ENCODE measurements at regions not wholly inside any gene's neighbourhood (a gene's known extent, or its start where the extent isn't known, plus 50 kb on each side); places are given as distances from the start of the nearest gene placed in this dataset.

DNA sequence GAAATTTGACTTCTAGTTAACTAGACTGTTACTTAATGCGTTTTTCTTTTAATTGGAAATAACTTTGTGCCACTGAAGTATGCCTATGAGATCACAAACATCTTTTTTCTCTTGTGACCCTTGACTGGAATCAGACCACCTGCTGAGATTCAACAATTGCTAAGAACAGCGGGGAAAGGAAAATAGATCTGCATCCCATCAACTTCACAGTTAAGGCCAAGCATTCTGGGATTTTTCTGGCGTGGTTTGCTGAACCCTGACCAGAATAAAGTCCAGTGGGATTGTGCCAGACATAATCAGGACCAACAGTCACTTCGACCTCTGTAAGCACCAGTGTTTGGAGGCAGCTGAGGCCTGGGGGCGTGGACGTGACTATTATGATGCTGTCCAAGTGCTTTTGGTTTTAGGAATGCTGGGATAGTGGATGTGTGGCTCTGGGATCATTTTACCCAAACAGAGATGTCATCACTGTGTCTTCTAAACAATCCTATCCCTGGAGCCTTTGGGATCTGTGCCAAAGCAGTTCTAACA, 373.3 kb upstream of the PRKCQ start:
- H3K4me3 ChIP-seq (ENCODE audit: low read depth, low read length), result no peak overlapping the region
- TF ChIP-seq, protein P1, sequence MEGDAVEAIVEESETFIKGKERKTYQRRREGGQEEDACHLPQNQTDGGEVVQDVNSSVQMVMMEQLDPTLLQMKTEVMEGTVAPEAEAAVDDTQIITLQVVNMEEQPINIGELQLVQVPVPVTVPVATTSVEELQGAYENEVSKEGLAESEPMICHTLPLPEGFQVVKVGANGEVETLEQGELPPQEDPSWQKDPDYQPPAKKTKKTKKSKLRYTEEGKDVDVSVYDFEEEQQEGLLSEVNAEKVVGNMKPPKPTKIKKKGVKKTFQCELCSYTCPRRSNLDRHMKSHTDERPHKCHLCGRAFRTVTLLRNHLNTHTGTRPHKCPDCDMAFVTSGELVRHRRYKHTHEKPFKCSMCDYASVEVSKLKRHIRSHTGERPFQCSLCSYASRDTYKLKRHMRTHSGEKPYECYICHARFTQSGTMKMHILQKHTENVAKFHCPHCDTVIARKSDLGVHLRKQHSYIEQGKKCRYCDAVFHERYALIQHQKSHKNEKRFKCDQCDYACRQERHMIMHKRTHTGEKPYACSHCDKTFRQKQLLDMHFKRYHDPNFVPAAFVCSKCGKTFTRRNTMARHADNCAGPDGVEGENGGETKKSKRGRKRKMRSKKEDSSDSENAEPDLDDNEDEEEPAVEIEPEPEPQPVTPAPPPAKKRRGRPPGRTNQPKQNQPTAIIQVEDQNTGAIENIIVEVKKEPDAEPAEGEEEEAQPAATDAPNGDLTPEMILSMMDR (IDR thresholded peaks at IDR 0.05; ENCODE audit: low read depth, low read length), result no peak

DNA sequence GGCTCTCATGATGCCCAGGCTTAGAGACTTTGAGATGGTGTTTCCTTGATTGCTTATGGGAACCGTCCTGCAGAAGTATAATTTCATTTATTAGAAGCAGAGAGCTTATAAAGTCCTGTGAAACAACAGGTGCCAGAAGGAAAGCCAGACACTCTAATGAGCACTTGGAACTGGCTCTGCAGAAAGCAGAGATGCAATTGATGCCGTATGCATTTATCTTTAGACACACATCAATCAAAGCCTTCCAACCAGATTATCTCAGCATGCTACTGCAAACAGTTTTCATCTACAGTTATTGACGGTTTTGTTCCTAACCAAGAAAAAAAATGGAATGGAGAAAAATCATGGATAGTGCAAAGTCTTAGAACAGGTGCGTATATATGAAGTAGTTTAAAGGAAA, 371.7 kb upstream of the PRKCQ start:
- H3K4me3 ChIP-seq (ENCODE audit: low read depth, low read length), result no peak overlapping the region
- TF ChIP-seq, protein P1 (IDR thresholded peaks at IDR 0.05; ENCODE audit: low read depth, low read length), result no peak

DNA sequence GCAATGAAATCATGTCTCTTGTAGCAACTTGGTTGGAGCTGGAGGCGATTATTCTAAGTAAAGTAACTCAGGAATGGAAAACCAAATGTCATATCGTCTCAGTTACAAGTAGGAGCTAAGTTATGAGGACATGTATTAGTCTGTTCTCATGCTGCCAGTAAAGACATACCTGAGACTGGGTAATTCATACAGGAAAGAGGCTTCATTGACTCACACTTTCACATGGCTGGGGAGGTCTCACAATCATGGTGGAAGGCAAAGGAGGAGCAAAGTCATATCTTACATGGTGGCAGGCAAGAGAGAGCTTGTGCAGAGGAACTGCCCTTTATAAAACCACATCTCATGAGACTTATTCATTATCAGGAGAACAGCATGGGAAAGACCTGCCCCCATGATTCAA, 370.1 kb upstream of the PRKCQ start:
- TF ChIP-seq, protein P1 (IDR thresholded peaks at IDR 0.05; ENCODE audit: low read depth, low read length), result no peak

DNA sequence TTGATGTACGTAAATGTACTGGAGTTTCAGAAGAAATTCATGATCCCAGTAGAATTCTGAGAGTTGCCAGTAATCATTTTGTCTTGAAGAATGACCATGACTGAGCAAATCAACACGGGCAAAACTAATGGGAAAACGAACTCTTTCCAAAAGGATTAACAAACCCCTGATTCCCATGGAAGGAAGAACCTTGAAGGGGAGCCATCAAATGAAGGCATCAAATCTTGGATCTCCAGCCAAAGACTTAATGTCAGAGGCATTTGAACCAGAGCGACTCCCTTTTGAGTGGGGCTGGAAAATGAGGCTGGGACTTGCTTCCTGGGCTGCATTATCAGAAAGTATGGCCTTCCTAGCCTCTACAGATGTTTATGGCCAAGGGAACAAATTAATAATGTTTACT, 364.4 kb upstream of the PRKCQ start:
- H3K4me3 ChIP-seq (ENCODE audit: low read depth, low read length), result no peak overlapping the region
- TF ChIP-seq, protein P1 (IDR thresholded peaks at IDR 0.05; ENCODE audit: low read depth, low read length), result no peak

More for the DNA sequence above, 370.1 kb upstream of the PRKCQ start:
- H3K4me3 ChIP-seq (ENCODE audit: low read depth, low read length), result no peak overlapping the region

DNA sequence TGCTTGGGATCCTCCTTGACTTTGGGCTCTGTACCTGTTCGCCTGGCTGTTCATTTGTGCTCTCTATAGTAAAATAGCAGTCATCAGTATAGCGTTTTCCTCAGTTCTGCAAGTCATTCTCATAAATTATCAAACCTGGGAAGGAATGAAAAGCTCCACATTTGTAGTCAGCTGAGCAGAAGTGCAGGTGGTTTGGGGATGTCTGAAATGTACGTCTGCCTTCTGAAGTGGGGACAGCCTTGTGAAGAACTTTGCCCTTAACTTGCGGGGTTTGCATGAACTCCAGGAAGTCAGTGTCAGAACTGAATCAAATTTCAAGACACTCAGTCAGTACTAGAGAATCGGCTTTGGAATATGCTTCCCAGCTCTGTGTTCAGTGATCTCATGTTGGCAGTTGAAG, 358.3 kb upstream of the PRKCQ start:
- TF ChIP-seq, protein P1 (IDR thresholded peaks at IDR 0.05; ENCODE audit: low read depth, low read length), result no peak
- no peak overlapping the region for H3K4me3 ChIP-seq (ENCODE audit: low read depth, low read length)

DNA sequence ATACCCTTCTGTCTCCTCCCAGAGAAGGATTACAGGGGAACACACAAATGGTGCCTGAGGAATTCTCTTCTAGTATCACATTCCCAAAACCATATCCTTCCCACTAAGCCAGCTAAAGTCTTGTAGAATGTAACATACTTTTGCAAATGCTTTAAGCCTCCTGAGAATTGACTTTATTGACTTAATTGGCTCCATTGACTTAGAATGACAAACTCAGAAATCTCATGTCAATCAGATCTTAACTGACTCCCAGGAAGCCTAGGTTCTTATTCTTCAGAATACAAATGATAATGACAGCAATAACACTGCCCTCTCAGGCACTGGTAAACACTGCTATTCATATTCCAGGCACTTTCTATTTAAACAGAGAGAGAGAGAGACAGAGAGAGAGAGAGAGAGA, 356.9 kb upstream of the PRKCQ start:
- TF ChIP-seq, protein P1 (IDR thresholded peaks at IDR 0.05; ENCODE audit: low read depth, low read length), result no peak
- H3K4me3 ChIP-seq (ENCODE audit: low read depth, low read length), result no peak overlapping the region

DNA sequence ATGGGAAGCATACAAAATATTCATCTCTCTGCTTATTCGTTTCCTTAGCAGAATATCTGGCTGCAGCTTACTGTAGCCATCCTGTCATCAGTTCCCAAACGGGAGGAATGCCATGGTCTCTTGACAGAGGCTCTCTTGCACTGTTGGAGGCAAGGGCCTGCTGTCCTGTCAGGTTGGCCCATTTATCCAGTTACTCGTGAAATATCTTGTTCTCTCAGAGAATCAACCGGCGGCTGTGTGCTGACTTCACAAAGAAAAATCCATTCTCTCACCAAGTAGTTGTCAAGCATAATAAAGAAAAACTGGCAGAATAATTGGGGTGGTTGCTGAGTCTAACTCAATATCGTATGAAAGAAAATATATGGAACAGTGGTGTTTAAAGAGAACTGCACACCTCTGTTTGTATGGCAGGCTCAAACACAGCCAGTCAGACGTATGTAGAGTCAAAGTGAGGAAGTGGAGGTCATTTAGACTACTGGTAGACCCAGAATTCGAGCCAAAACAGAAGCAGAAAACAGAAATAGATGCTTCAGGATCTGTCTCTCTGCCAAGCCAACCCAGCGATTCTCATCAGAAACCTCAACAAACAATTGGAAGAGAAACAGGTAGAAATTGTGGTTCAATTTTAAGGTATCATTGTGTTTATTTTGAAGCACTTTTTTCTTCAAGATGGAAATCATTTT, 349.2 kb upstream of the PRKCQ start:
- no peak overlapping the region for H3K4me3 ChIP-seq (ENCODE audit: low read depth, low read length)
- TF ChIP-seq, protein P1 (IDR thresholded peaks at IDR 0.05; ENCODE audit: low read depth, low read length), result no peak

All from WI38 (cell line).